GM12892 (cell line): ENCODE measurements at regions not wholly inside any gene's neighbourhood (a gene's known extent, or its start where the extent isn't known, plus 50 kb on each side); places are given as distances from the start of the nearest gene placed in this dataset.

ENCODE experiments used
- POLR2AphosphoS5 ChIP-seq: IDR thresholded peaks from 2 replicates; pipeline ENCODE4 v1.6.1; 2011; ENCODE audit warnings: low read depth, low read length, control low read depth
- TAF1 ChIP-seq: IDR thresholded peaks from 2 replicates; pipeline ENCODE4 v1.6.1; 2011; ENCODE audit warnings: low read depth, mild to moderate bottlenecking, control low read depth, low read length, borderline replicate concordance

DNA sequence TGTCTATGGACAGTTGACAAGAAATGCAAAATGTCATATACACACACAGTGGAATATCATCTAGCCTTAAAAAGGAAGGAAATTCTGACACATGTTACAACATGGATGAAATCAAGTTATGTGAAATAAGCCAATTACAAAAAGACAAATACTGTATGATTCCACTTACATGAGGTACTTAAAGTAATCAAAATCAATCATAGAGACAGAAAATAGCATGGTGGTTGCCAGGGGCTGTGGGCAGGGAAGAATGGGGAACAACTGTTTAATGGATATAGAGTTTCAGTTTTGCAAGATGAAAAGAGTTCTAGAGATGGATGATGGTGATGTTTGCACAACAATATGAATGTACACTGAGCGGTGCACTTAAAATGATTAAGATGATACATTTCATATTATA, 613.8 kb upstream of the ZNF385D start:
- no peak for TF ChIP-seq TAF1
- TF ChIP-seq POLR2AphosphoS5 = no peak
